Tibial nerve (tissue), 4 donors: ENCODE measurements at regions not wholly inside any gene's neighbourhood (a gene's known extent, or its start where the extent isn't known, plus 50 kb on each side); places are given as distances from the start of the nearest gene placed in this dataset.

Experiments used
- EP300 ChIP-seq, 2 donors: sonication (generic); formaldehyde crosslinking; IDR thresholded peaks; one replicate each; pipeline ENCODE4 v1.6.1; 2017; ENCODE audit warnings: antibody characterized with exemption in 2 of 2, mild to moderate bottlenecking in 1 of 2
- TF ChIP-seq, protein P1 (sequence below), 5 experiments: fragments of 200-600 bp in 3 of 5; fragments of 450-650 bp in 2 of 5; sonication (generic) in 3 of 5; IDR thresholded peaks; one replicate each; pipeline ENCODE4 v1.5.1; 2016 to 2019; ENCODE audit warnings: antibody characterized with exemption in 5 of 5, mild to moderate bottlenecking in 3 of 5, moderate library complexity in 2 of 5

DNA sequence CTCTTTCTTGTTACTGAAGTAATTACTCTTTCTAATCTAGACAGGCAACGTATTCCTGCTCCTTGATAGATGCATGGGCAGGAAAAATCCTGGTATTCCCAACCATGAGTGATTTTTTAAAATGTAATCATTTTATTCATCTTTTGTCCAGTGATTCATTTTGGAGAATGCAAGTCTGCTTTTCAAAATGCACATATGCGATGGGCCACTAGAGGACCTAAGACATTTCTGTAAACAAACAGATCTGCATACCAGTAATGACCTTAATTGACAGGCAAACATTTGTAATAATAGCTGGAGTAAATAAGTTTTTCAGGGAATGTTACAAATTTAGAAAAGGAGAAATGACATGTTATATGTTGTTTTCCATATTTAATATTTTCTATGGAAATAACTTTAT lies 1167.6 kb downstream of the JRKL start:
- TF ChIP-seq, protein P1, sequence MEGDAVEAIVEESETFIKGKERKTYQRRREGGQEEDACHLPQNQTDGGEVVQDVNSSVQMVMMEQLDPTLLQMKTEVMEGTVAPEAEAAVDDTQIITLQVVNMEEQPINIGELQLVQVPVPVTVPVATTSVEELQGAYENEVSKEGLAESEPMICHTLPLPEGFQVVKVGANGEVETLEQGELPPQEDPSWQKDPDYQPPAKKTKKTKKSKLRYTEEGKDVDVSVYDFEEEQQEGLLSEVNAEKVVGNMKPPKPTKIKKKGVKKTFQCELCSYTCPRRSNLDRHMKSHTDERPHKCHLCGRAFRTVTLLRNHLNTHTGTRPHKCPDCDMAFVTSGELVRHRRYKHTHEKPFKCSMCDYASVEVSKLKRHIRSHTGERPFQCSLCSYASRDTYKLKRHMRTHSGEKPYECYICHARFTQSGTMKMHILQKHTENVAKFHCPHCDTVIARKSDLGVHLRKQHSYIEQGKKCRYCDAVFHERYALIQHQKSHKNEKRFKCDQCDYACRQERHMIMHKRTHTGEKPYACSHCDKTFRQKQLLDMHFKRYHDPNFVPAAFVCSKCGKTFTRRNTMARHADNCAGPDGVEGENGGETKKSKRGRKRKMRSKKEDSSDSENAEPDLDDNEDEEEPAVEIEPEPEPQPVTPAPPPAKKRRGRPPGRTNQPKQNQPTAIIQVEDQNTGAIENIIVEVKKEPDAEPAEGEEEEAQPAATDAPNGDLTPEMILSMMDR (IDR thresholded peaks at IDR 0.05) = no peak
- no peak for TF ChIP-seq EP300 (IDR thresholded peaks at IDR 0.05)
